ENCODE measurements at regions not wholly inside any gene's neighbourhood (a gene's known extent, or its start where the extent isn't known, plus 50 kb on each side); places are given as distances from the start of the nearest gene placed in this dataset.

GRCh38 chr5:167361795-167362194 is 929.6 kb upstream of the WWC1 start:
- Histone ChIP-seq H3K9ac (ENCODE audit: low read length) (no peak overlapping the region), H4K8ac (ENCODE audit: low read length) (no peak overlapping the region), H3K36me3 (ENCODE audit: control insufficient read depth in 1 of 2, insufficient read depth in 2 of 2, low read depth in 1 of 2, low read length in 2 of 2) (no peaks in the 10 kb centered on the region), H3K79me1 (replicated peaks; ENCODE audit: low read length, poor library complexity, severe bottlenecking) (no peaks in the 10 kb centered on the region), H3K27me3 (ENCODE audit: control insufficient read depth in 1 of 2, insufficient read depth in 1 of 2, low read length in 2 of 2) (no peaks in the 10 kb centered on the region), H3K14ac (ENCODE audit: low read length in 2 of 2) (no peak overlapping the region), H3K4me1 (ENCODE audit: control insufficient read depth, insufficient read depth, low read depth, low read length) (no peaks in the 10 kb centered on the region), H4K91ac (ENCODE audit: low read length) (no peak overlapping the region), H3K4me2 (ENCODE audit: low read length, poor library complexity, severe bottlenecking) (no peak overlapping the region), H2AFZ (ENCODE audit: low read depth, low read length) (no peak overlapping the region), H3K4ac (ENCODE audit: low read depth in 1 of 2, low read length in 2 of 2) (no peak overlapping the region), H3K23ac (ENCODE audit: low read length in 2 of 2) (no peak overlapping the region), H3K4me3 (ENCODE audit: insufficient read depth in 1 of 2, low read depth in 1 of 2, low read length in 2 of 2) (no peak overlapping the region), H2BK120ac (ENCODE audit: low read depth, low read length) (no peak overlapping the region), H3K9me3 (ENCODE audit: control insufficient read depth, low read length) (peaks cover 26% of the 10 kb centered on the region), H2BK12ac (ENCODE audit: low read length in 2 of 2) (no peak overlapping the region), H2AK5ac (ENCODE audit: low read length, severe bottlenecking) (no peak overlapping the region), H2BK15ac (ENCODE audit: low read depth, poor library complexity, severe bottlenecking) (no peak overlapping the region), H3K27ac (ENCODE audit: low read length, poor library complexity, severe bottlenecking) (no peak overlapping the region), H3K18ac (ENCODE audit: low read depth in 1 of 2, low read length in 2 of 2) (no peak overlapping the region), H2BK5ac (ENCODE audit: low read depth, low read length, poor library complexity, severe bottlenecking) (no peak overlapping the region)
- peak; percentile 6 for DNase-seq
- 83% methylated on average over 1 of the region's 1 CpG for WGBS

DNA sequence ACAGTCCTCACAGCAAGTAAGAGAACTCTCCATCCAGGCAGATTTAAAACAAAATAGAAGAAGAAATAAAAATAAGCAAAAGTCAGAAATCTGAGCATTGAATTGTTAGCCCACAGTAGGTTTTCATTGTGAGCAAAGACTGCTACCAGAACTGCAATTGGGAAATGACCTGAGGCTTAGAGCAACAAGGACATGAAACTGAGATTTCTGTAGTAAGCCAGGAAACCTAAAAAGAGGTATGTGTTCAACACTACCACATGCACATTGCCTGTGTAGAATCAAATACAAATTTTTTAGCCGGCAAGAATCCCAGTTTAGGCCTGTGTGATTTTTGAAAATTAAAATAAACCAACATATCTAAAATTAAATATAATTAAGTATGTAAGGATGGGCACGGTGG is 928.4 kb upstream of the WWC1 start:
- H4K8ac ChIP-seq (ENCODE audit: low read length): no peak overlapping the region
- H3K14ac ChIP-seq (ENCODE audit: low read length in 2 of 2): no peak overlapping the region
- no peak for DNase-seq
- no peaks in the 10 kb centered on the region for H3K36me3 ChIP-seq (ENCODE audit: control insufficient read depth in 1 of 2, insufficient read depth in 2 of 2, low read depth in 1 of 2, low read length in 2 of 2)
- no peak overlapping the region for H4K91ac ChIP-seq (ENCODE audit: low read length)
- no peak overlapping the region for H3K27ac ChIP-seq (ENCODE audit: low read length, poor library complexity, severe bottlenecking)
- H2BK15ac ChIP-seq (ENCODE audit: low read depth, poor library complexity, severe bottlenecking): no peak overlapping the region
- 100% methylated on average over 1 of the region's 2 CpGs for WGBS
- H3K9me3 ChIP-seq (ENCODE audit: control insufficient read depth, low read length): peaks cover 26% of the 10 kb centered on the region
- no peak overlapping the region for H3K4me3 ChIP-seq (ENCODE audit: insufficient read depth in 1 of 2, low read depth in 1 of 2, low read length in 2 of 2)
- no peaks in the 10 kb centered on the region for H3K4me1 ChIP-seq (ENCODE audit: control insufficient read depth, insufficient read depth, low read depth, low read length)
- no peak overlapping the region for H3K4ac ChIP-seq (ENCODE audit: low read depth in 1 of 2, low read length in 2 of 2)
- H3K79me1 ChIP-seq (replicated peaks; ENCODE audit: low read length, poor library complexity, severe bottlenecking): no peaks in the 10 kb centered on the region
- no peak overlapping the region for H2AFZ ChIP-seq (ENCODE audit: low read depth, low read length)
- no peaks in the 10 kb centered on the region for H3K27me3 ChIP-seq (ENCODE audit: control insufficient read depth in 1 of 2, insufficient read depth in 1 of 2, low read length in 2 of 2)
- no peak overlapping the region for H2BK5ac ChIP-seq (ENCODE audit: low read depth, low read length, poor library complexity, severe bottlenecking)
- no peak overlapping the region for H2BK120ac ChIP-seq (ENCODE audit: low read depth, low read length)
- H2AK5ac ChIP-seq (ENCODE audit: low read length, severe bottlenecking): no peak overlapping the region
- H3K9ac ChIP-seq (ENCODE audit: low read length): no peak overlapping the region
- H3K4me2 ChIP-seq (ENCODE audit: low read length, poor library complexity, severe bottlenecking): no peak overlapping the region
- no peak overlapping the region for H3K18ac ChIP-seq (ENCODE audit: low read depth in 1 of 2, low read length in 2 of 2)
- no peak overlapping the region for H3K23ac ChIP-seq (ENCODE audit: low read length in 2 of 2)
- no peak overlapping the region for H2BK12ac ChIP-seq (ENCODE audit: low read length in 2 of 2)

- no peak overlapping the region for H3K14ac ChIP-seq (ENCODE audit: low read length in 2 of 2)
- H3K4ac ChIP-seq (ENCODE audit: low read depth in 1 of 2, low read length in 2 of 2): no peak overlapping the region
- H2AK5ac ChIP-seq (ENCODE audit: low read length, severe bottlenecking): no peak overlapping the region
- H2BK5ac ChIP-seq (ENCODE audit: low read depth, low read length, poor library complexity, severe bottlenecking): no peak overlapping the region
- H3K18ac ChIP-seq (ENCODE audit: low read depth in 1 of 2, low read length in 2 of 2): no peak overlapping the region
- H3K4me3 ChIP-seq (ENCODE audit: insufficient read depth in 1 of 2, low read depth in 1 of 2, low read length in 2 of 2): no peak overlapping the region
- H3K4me2 ChIP-seq (ENCODE audit: low read length, poor library complexity, severe bottlenecking): no peak overlapping the region
- H3K27ac ChIP-seq (ENCODE audit: low read length, poor library complexity, severe bottlenecking): no peak overlapping the region
- H3K23ac ChIP-seq (ENCODE audit: low read length in 2 of 2): no peak overlapping the region
- no peak overlapping the region for H2BK120ac ChIP-seq (ENCODE audit: low read depth, low read length)
- no peaks in the 10 kb centered on the region for H3K4me1 ChIP-seq (ENCODE audit: control insufficient read depth, insufficient read depth, low read depth, low read length)
- H3K36me3 ChIP-seq (ENCODE audit: control insufficient read depth in 1 of 2, insufficient read depth in 2 of 2, low read depth in 1 of 2, low read length in 2 of 2): no peaks in the 10 kb centered on the region
- H4K8ac ChIP-seq (ENCODE audit: low read length): no peak overlapping the region
- H3K79me1 ChIP-seq (replicated peaks; ENCODE audit: low read length, poor library complexity, severe bottlenecking): no peaks in the 10 kb centered on the region
- no peaks in the 10 kb centered on the region for H3K27me3 ChIP-seq (ENCODE audit: control insufficient read depth in 1 of 2, insufficient read depth in 1 of 2, low read length in 2 of 2)
- H2BK12ac ChIP-seq (ENCODE audit: low read length in 2 of 2): no peak overlapping the region
- peaks cover 3% of the 10 kb centered on the region for H3K9me3 ChIP-seq (ENCODE audit: control insufficient read depth, low read length)
- H4K91ac ChIP-seq (ENCODE audit: low read length): no peak overlapping the region
- WGBS: 88% methylated on average over 17 of the region's 17 CpGs
- no peak overlapping the region for H2AFZ ChIP-seq (ENCODE audit: low read depth, low read length)
- H3K9ac ChIP-seq (ENCODE audit: low read length): no peak overlapping the region
- no peak overlapping the region for H2BK15ac ChIP-seq (ENCODE audit: low read depth, poor library complexity, severe bottlenecking)
- DNase-seq: no peak
Measured at GRCh38 chr5:167375125-167375524, 916.3 kb upstream of the WWC1 start.

- Histone ChIP-seq H3K79me1 (replicated peaks; ENCODE audit: low read length, poor library complexity, severe bottlenecking) (no peaks in the 10 kb centered on the region), H4K91ac (ENCODE audit: low read length) (no peak overlapping the region), H3K4me1 (ENCODE audit: control insufficient read depth, insufficient read depth, low read depth, low read length) (no peaks in the 10 kb centered on the region), H3K9me3 (ENCODE audit: control insufficient read depth, low read length) (peaks cover 3% of the 10 kb centered on the region), H3K4me2 (ENCODE audit: low read length, poor library complexity, severe bottlenecking) (no peak overlapping the region), H2BK120ac (ENCODE audit: low read depth, low read length) (no peak overlapping the region), H3K36me3 (ENCODE audit: control insufficient read depth in 1 of 2, insufficient read depth in 2 of 2, low read depth in 1 of 2, low read length in 2 of 2) (no peaks in the 10 kb centered on the region), H2BK15ac (ENCODE audit: low read depth, poor library complexity, severe bottlenecking) (no peak overlapping the region), H2AK5ac (ENCODE audit: low read length, severe bottlenecking) (no peak overlapping the region), H3K27ac (ENCODE audit: low read length, poor library complexity, severe bottlenecking) (no peak overlapping the region), H3K14ac (ENCODE audit: low read length in 2 of 2) (no peak overlapping the region), H3K18ac (ENCODE audit: low read depth in 1 of 2, low read length in 2 of 2) (no peak overlapping the region), H2BK12ac (ENCODE audit: low read length in 2 of 2) (no peak overlapping the region), H3K9ac (ENCODE audit: low read length) (no peak overlapping the region), H2BK5ac (ENCODE audit: low read depth, low read length, poor library complexity, severe bottlenecking) (no peak overlapping the region), H4K8ac (ENCODE audit: low read length) (no peak overlapping the region), H3K4me3 (ENCODE audit: insufficient read depth in 1 of 2, low read depth in 1 of 2, low read length in 2 of 2) (no peak overlapping the region), H3K27me3 (ENCODE audit: control insufficient read depth in 1 of 2, insufficient read depth in 1 of 2, low read length in 2 of 2) (no peaks in the 10 kb centered on the region), H3K23ac (ENCODE audit: low read length in 2 of 2) (no peak overlapping the region), H3K4ac (ENCODE audit: low read depth in 1 of 2, low read length in 2 of 2) (no peak overlapping the region), H2AFZ (ENCODE audit: low read depth, low read length) (no peak overlapping the region)
- 74% methylated on average over 9 of the region's 9 CpGs for WGBS
- no peak for DNase-seq
Measured at GRCh38 chr5:167378894-167379723, 912.3 kb upstream of the WWC1 start.
